Lung (tissue), 11 donors: ENCODE measurements at regions not wholly inside any gene's neighbourhood (a gene's known extent, or its start where the extent isn't known, plus 50 kb on each side); places are given as distances from the start of the nearest gene placed in this dataset.
A peak's percentile ranks its signal among the peaks of the same experiment; 100 is the strongest.

Experiments used
- ATAC-seq: fragments of 200-7000 bp; cut with Tn5 transposase; one replicate; pipeline ENCODE4 v1.9.1; 2020; ENCODE audit warnings: moderate number of reproducible peaks; ENCODE audit not compliant: insufficient read depth, low FRiP score
- DNase-seq, 3 donors: peaks; one replicate each; pipeline ENCODE4 v3.0.0-alpha.2; 2013 to 2017
- H3K27ac ChIP-seq, 2 donors: one replicate each; pipeline ENCODE4 v1.5.1; 2013; ENCODE audit warnings: mild to moderate bottlenecking in 2 of 2, moderate library complexity in 2 of 2, control low read depth in 1 of 2, inconsistent platforms in 1 of 2, low read depth in 1 of 2, low read length in 1 of 2
- H3K27me3 ChIP-seq, 3 donors: one replicate each; pipeline ENCODE4 v1.5.1; 2013; ENCODE audit warnings: low read length in 2 of 3; ENCODE audit not compliant: control insufficient read depth in 3 of 3, insufficient read depth in 3 of 3
- H3K36me3 ChIP-seq, 4 donors: one replicate each; pipeline ENCODE4 v1.5.1; 2013; ENCODE audit warnings: low read length in 4 of 4, mild to moderate bottlenecking in 1 of 4, moderate library complexity in 1 of 4; ENCODE audit not compliant: control insufficient read depth in 4 of 4, insufficient read depth in 4 of 4
- H3K4me1 ChIP-seq, 5 donors: one replicate each; pipeline ENCODE4 v1.5.1; 2013; ENCODE audit warnings: low read length in 5 of 5, mild to moderate bottlenecking in 2 of 5, moderate library complexity in 1 of 5; ENCODE audit not compliant: control insufficient read depth in 5 of 5, insufficient read depth in 5 of 5
- H3K4me3 ChIP-seq: one replicate; pipeline ENCODE4 v1.5.1; 2013; ENCODE audit warnings: mild to moderate bottlenecking, control low read depth, moderate library complexity
- H3K9ac ChIP-seq, 2 donors: one replicate each; pipeline ENCODE4 v1.5.1; 2013; ENCODE audit warnings: low read length in 2 of 2, control low read depth in 1 of 2; ENCODE audit not compliant: insufficient read depth in 1 of 2
- H3K9me3 ChIP-seq, 4 donors: one replicate each; pipeline ENCODE4 v1.5.1; 2013; ENCODE audit warnings: low read length in 3 of 4, mild to moderate bottlenecking in 1 of 4, moderate library complexity in 1 of 4; ENCODE audit not compliant: control insufficient read depth in 4 of 4, insufficient read depth in 3 of 4
- CTCF ChIP-seq: IDR thresholded peaks from 2 replicates; pipeline ENCODE4 v1.5.1; 2012; ENCODE audit warnings: mild to moderate bottlenecking; ENCODE audit errors: control extremely low read depth, extremely low read depth
- WGBS, 2 donors: extraction: QIAGEN DNeasy Blood & Tissue Kit; methylation state at CpG; one replicate each; pipeline ENCODE4 v1.1.7; 2013; 5-methylcytosine and 5-hydroxymethylcytosine counted together
- donor health status: control.
- donor health status: control.
- donor health status: Bipolar disorder and iron deficiency.
- donor health status: healthy.
- donor health status: DM: yes; HTN: yes; CAD: no.

GRCh38 chr15:70573121-70573850 lies 190.1 kb downstream of the UACA start:
- Histone ChIP-seq H3K36me3 (no peaks in the 10 kb centered on the region), H3K27ac (no peak overlapping the region), H3K9ac (no peak overlapping the region), H3K9me3 (peaks cover 0 to 1% (median 0%) of the 10 kb centered on the region in 4 donors), H3K4me3 (no peak overlapping the region), H3K27me3 (peaks cover 0 to 2% (median 0%) of the 10 kb centered on the region in 3 donors), H3K4me1 (peaks cover 0 to 24% (median 0%) of the 10 kb centered on the region in 5 donors)
- DNase-seq (no peak), ATAC-seq (no peak)
- TF ChIP-seq CTCF: no peak
- 93 to 96% methylated on average over 12 of the region's 12 CpGs for WGBS, 2 donors

- no peak overlapping the region for H3K27ac ChIP-seq
- 74 to 84% methylated on average over 6 of the region's 6 CpGs for WGBS, 2 donors
- H3K4me3 ChIP-seq: no peak overlapping the region
- H3K36me3 ChIP-seq: no peaks in the 10 kb centered on the region
- TF ChIP-seq CTCF: no peak
- no peaks in the 10 kb centered on the region for H3K27me3 ChIP-seq
- no peaks in the 10 kb centered on the region for H3K4me1 ChIP-seq
- no peak for DNase-seq
- H3K9ac ChIP-seq: no peak overlapping the region
- no peak for ATAC-seq
- H3K9me3 ChIP-seq: peaks cover 0 to 1% (median 0%) of the 10 kb centered on the region in 4 donors
Observed at GRCh38 chr15:70569714-70570231, 193.6 kb downstream of the UACA start.

GRCh38 chr15:70569091-70569713 lies 194.2 kb downstream of the UACA start:
- DNase-seq (peak; percentile 67 to 89 (median 85)), ATAC-seq (no peak)
- H3K27ac ChIP-seq: no peak overlapping the region
- no peaks in the 10 kb centered on the region for H3K4me1 ChIP-seq
- no peaks in the 10 kb centered on the region for H3K27me3 ChIP-seq
- no peak overlapping the region for H3K4me3 ChIP-seq
- no peak overlapping the region for H3K9ac ChIP-seq
- 63 to 70% methylated on average over 4 of the region's 4 CpGs for WGBS, 2 donors
- no peaks in the 10 kb centered on the region for H3K36me3 ChIP-seq
- peak; percentile 18 for TF ChIP-seq CTCF
- H3K9me3 ChIP-seq: peaks cover 0 to 1% (median 0%) of the 10 kb centered on the region in 4 donors
